ENCODE measurements at regions not wholly inside any gene's neighbourhood (a gene's known extent, or its start where the extent isn't known, plus 50 kb on each side); places are given as distances from the start of the nearest gene placed in this dataset.

DNA sequence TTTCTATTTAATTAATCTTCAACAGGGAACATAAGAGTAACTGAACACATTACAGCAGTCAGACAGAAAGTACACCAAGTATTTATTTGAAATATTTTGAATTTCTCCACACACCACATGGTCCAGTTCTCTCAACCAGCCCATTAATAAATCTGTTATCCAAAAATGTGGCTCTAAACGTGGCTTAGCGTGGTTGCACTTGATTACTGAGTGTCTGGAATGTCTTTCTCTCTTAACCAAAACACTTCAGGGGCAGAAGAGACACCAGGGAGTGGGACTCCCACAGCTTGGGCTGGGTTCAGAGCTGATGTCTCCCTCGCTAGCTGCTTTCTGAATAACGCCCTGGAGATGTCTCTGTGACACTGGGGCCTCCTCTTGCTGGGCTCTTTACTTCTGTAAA, 52.6 kb upstream of the FANCC start:
- Histone ChIP-seq H3K27me3 (ENCODE audit: control insufficient read depth, insufficient read depth, low read length) (no peaks in the 10 kb centered on the region), H3K36me3 (ENCODE audit: control insufficient read depth, insufficient read depth, low read length) (no peaks in the 10 kb centered on the region), H3K4me3 (ENCODE audit: low read depth, low read length) (no peak overlapping the region)
- DNase-seq (ENCODE audit: low read depth) (no peak), FAIRE-seq (no peak)
- no peak for TF ChIP-seq CTCF (IDR thresholded peaks at IDR 0.05; ENCODE audit: insufficient read depth, low read length, severe bottlenecking)

DNA sequence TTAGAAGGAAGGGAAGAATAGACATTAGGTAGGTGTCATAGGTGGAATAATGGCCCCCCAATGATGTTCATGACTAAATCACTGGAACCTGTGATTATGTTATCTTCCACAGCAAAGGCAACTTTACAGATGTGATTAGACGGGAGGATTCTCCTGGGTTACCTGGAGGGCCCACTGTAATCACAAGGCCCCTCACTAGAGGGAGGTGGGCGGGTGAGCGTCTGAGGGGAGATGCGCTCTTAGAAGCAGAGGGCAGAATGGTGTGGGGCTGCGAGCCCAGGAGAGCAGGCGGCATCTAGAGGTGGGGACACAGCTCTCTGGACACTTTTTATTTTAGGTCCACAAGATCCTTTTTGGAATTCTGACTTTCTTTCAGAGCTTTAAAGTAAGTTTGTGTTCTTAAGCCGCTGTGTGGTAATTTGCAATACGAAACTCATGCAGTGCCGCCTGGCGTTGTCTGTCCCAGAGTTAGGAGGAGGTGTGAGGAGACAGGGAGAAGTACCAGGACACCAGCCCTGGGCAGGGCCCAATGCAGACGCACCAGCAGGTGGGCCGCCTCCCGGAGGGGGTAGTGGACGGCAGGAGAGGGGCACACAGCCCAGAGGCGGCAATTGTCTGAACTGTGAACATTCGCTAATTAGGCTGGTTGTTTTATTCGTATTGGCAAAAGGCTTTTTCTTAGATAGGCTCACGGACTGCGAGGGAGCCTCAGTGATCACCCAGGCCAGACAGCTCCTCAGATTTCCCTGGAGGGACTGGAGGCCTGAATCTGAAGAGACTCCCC, 51.1 kb upstream of the FANCC start:
- DNase-seq (ENCODE audit: low read depth) (no peak), FAIRE-seq (no peak)
- no peaks in the 10 kb centered on the region for H3K27me3 ChIP-seq (ENCODE audit: control insufficient read depth, insufficient read depth, low read length)
- no peaks in the 10 kb centered on the region for H3K36me3 ChIP-seq (ENCODE audit: control insufficient read depth, insufficient read depth, low read length)
- no peak for TF ChIP-seq CTCF (IDR thresholded peaks at IDR 0.05; ENCODE audit: insufficient read depth, low read length, severe bottlenecking)
- no peak overlapping the region for H3K4me3 ChIP-seq (ENCODE audit: low read depth, low read length)

All from bronchial epithelial cell (primary cell).